PC-3 (cell line): ENCODE measurements at regions not wholly inside any gene's neighbourhood (a gene's known extent, or its start where the extent isn't known, plus 50 kb on each side); places are given as distances from the start of the nearest gene placed in this dataset.

Experiments used
- ATAC-seq: fragments of 200-7000 bp; cut with Tn5 transposase; 2 replicates; pipeline ENCODE4 v1.9.1; 2020; ENCODE audit warnings: mild to moderate bottlenecking, moderate library complexity
- BruUV-seq: library from RNA; stranded (reverse); fragments of 400-500 nt; replicated peaks from 2 replicates; lab custom pipeline; 2021; lab: Mats Ljungman, UMichigan
- CTCF ChIA-PET: fragments of 300-600 bp; sonication (Branson Sonifier 250); formaldehyde crosslinking; loops from one replicate; lab custom pipeline; 2022; ENCODE audit warnings: antibody characterized with exemption; lab: Charles Lee
- POLR2A ChIA-PET: fragments of 300-600 bp; sonication (Branson Sonifier 250); formaldehyde crosslinking; loops from one replicate; lab custom pipeline; 2022; ENCODE audit warnings: antibody characterized with exemption; ENCODE audit not compliant: unreplicated experiment; lab: Charles Lee
- DNase-seq: peaks from one replicate; pipeline ENCODE4 v3.0.0-alpha.2; 2015
- H2AFZ ChIP-seq: fragments of 300-600 bp; sonication (generic); 2 replicates; pipeline ENCODE4 v1.6.0; 2016; ENCODE audit warnings: antibody characterized with exemption, low read length
- H3F3A ChIP-seq: fragments of 300-600 bp; sonication (generic); one replicate; pipeline ENCODE4 v1.6.0; 2017; ENCODE audit warnings: antibody characterized with exemption, low read length, control low read depth, mild to moderate bottlenecking; ENCODE audit not compliant: unreplicated experiment
- H3K27ac ChIP-seq: fragments of 300-600 bp; sonication (generic); 2 replicates; pipeline ENCODE4 v1.5.1; 2016; ENCODE audit warnings: mild to moderate bottlenecking, low read length
- H3K27me3 ChIP-seq: fragments of 300-600 bp; sonication (generic); 2 replicates; pipeline ENCODE4 v1.6.1; 2016; ENCODE audit warnings: low read length, mixed read lengths
- H3K36me3 ChIP-seq: fragments of 300-600 bp; sonication (generic); 2 replicates; pipeline ENCODE4 v1.6.1; 2016; ENCODE audit warnings: low read depth, mixed run types, low read length, mixed read lengths
- H3K4me1 ChIP-seq: fragments of 300-600 bp; sonication (generic); 2 replicates; pipeline ENCODE4 v1.5.1; 2016; ENCODE audit warnings: low read length; ENCODE audit not compliant: insufficient read depth
- H3K4me2 ChIP-seq: fragments of 300-600 bp; sonication (generic); 2 replicates; pipeline ENCODE4 v1.6.0; 2016; ENCODE audit warnings: low read length
- H3K4me3 ChIP-seq: fragments of 300-600 bp; sonication (generic); 2 replicates; pipeline ENCODE4 v1.5.1; 2016; ENCODE audit warnings: mild to moderate bottlenecking, low read length, mixed read lengths
- H3K79me2 ChIP-seq: fragments of 300-600 bp; sonication (generic); 2 replicates; pipeline ENCODE4 v1.6.1; 2017; ENCODE audit warnings: low read length, mixed read lengths
- H3K9ac ChIP-seq: fragments of 300-600 bp; sonication (generic); 2 replicates; pipeline ENCODE4 v1.6.0; 2016; ENCODE audit warnings: mild to moderate bottlenecking, low read length
- H3K9me2 ChIP-seq: fragments of 300-600 bp; sonication (generic); replicated peaks from 2 replicates; pipeline ENCODE4 v1.6.1; 2016; ENCODE audit warnings: mixed run types, low read length, mixed read lengths
- H3K9me3 ChIP-seq: fragments of 300-600 bp; sonication (generic); 2 replicates; pipeline ENCODE4 v1.6.1; 2016; ENCODE audit warnings: low read length, mixed read lengths
- H4K20me1 ChIP-seq: fragments of 300-600 bp; sonication (generic); 2 replicates; pipeline ENCODE4 v1.6.1; 2016; ENCODE audit warnings: low read length, mixed read lengths
- CTCF ChIP-seq: fragments of 300-600 bp; sonication (generic); conservative IDR thresholded peaks from 2 replicates; pipeline ENCODE4 v1.5.1; 2017; ENCODE audit warnings: antibody characterized with exemption, low read depth, mild to moderate bottlenecking, low read length
- EZH2 ChIP-seq: fragments of 300-600 bp; sonication (generic); IDR thresholded peaks from one replicate; pipeline ENCODE4 v1.6.1; 2017; ENCODE audit warnings: antibody characterized with exemption, mild to moderate bottlenecking, low read length; ENCODE audit not compliant: unreplicated experiment
- EZH2phosphoT487 ChIP-seq: fragments of 300-600 bp; sonication (generic); IDR thresholded peaks from 2 replicates; pipeline ENCODE4 v1.6.1; 2018; ENCODE audit warnings: mild to moderate bottlenecking, antibody characterized with exemption, low read length, borderline replicate concordance
- intact Hi-C: fragments of 100-400 bp; cut with micrococcal nuclease; formaldehyde crosslinking; loops from 2 replicates; pipeline ENCODE4 v1.9.0; 2023

- ATAC-seq (no peak), DNase-seq (no peak)
- no TSS peak for BruUV-seq
- H4K20me1 ChIP-seq, result no peaks in the 10 kb centered on the region
- H3K79me2 ChIP-seq, result no peaks in the 10 kb centered on the region
- no peaks in the 10 kb centered on the region for H3K27me3 ChIP-seq
- ChIA-PET CTCF (no interaction called here), POLR2A (no interaction called here)
- no peaks in the 10 kb centered on the region for H3K9me2 ChIP-seq
- no peak for TF ChIP-seq EZH2phosphoT487
- TF ChIP-seq EZH2, result no peak
- TF ChIP-seq CTCF, result no peak
- no peak overlapping the region for H3K27ac ChIP-seq
- H3K9ac ChIP-seq, result no peak overlapping the region
- no peaks in the 10 kb centered on the region for H3K36me3 ChIP-seq
- no peaks in the 10 kb centered on the region for H3F3A ChIP-seq
- no peak overlapping the region for H3K4me2 ChIP-seq
- peaks cover 20% of the 10 kb centered on the region for H3K4me1 ChIP-seq
- no peak overlapping the region for H3K4me3 ChIP-seq
- no peak overlapping the region for H2AFZ ChIP-seq
- intact Hi-C loops, result no loop called here
- no peaks in the 10 kb centered on the region for H3K9me3 ChIP-seq
Observed at GRCh38 chr2:61774351-61774750, 79.5 kb downstream of the FAM161A start.

- no TSS peak for BruUV-seq
- Histone ChIP-seq H4K20me1 (no peaks in the 10 kb centered on the region), H3K9me2 (no peaks in the 10 kb centered on the region), H2AFZ (peak overlapping the region; percentile 35; the same call in 1 of the 2 replicates), H3K9ac (no peak overlapping the region), H3K9me3 (no peaks in the 10 kb centered on the region), H3K4me2 (no peak overlapping the region), H3K79me2 (no peaks in the 10 kb centered on the region), H3K4me1 (peaks cover 30% of the 10 kb centered on the region), H3F3A (no peaks in the 10 kb centered on the region), H3K27me3 (no peaks in the 10 kb centered on the region), H3K4me3 (no peak overlapping the region), H3K36me3 (no peaks in the 10 kb centered on the region), H3K27ac (no peak overlapping the region)
- TF ChIP-seq EZH2phosphoT487, result no peak
- DNase-seq (no peak), ATAC-seq (no peak)
- ChIA-PET POLR2A (interaction anchor here (0.6 kb wide), 1 partner anchor 716 kb away, joined by 3 read pairs; no protein-coding TSS in a partner anchor), CTCF (no interaction called here)
- intact Hi-C loops, result no loop called here
Observed at GRCh38 chr2:61771904-61772845, 81.7 kb downstream of the FAM161A start.

GRCh38 chr2:61770746-61771145 lies 83.1 kb downstream of the FAM161A start:
- Histone ChIP-seq H3K27ac (peak overlapping the region; percentile 94), H3K4me1 (peaks cover 30% of the 10 kb centered on the region), H3K79me2 (no peaks in the 10 kb centered on the region), H4K20me1 (no peaks in the 10 kb centered on the region), H3K9me3 (no peaks in the 10 kb centered on the region), H3F3A (no peaks in the 10 kb centered on the region), H3K9ac (peak overlapping the region; percentile 68), H3K4me3 (peak overlapping the region; percentile 33; the same call in 1 of the 2 replicates), H3K36me3 (no peaks in the 10 kb centered on the region), H3K4me2 (peak overlapping the region; percentile 78), H2AFZ (peak overlapping the region; percentile 72), H3K9me2 (no peaks in the 10 kb centered on the region), H3K27me3 (no peaks in the 10 kb centered on the region)
- POLR2A ChIA-PET, result no interaction called here
- DNase-seq (peak; percentile 87), ATAC-seq (peak; percentile 87)
- TF ChIP-seq EZH2 (no peak), EZH2phosphoT487 (no peak), CTCF (no peak)
- intact Hi-C loops, result no loop called here
- CTCF ChIA-PET, result no interaction called here
- BruUV-seq, result no TSS peak
